Skeletal muscle cell (primary cell): ENCODE measurements at regions not wholly inside any gene's neighbourhood (a gene's known extent, or its start where the extent isn't known, plus 50 kb on each side); places are given as distances from the start of the nearest gene placed in this dataset.

ENCODE experiments used
- DNase-seq: peaks from one replicate; pipeline ENCODE4 v3.0.0-alpha.2; 2010; ENCODE audit warnings: low read depth
- H3K4me3 ChIP-seq: 2 replicates; pipeline ENCODE4 v1.5.1; 2011; ENCODE audit warnings: low read depth, mild to moderate bottlenecking, control low read depth, low read length, moderate library complexity

DNA sequence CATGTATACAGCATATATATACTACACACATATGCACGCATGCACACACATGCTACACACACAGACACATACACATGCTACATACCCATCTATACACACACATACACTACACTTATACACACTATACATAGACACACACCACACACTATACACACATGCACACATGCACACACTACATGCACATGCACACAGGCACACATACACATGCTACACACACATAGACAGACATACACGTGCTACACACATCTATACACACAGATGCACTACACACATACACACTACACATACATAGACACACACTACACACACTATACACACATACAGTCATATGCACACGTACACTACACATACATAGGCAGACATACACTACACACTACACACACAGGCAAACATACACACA is 51.2 kb upstream of the PRR20G start:
- H3K4me3 ChIP-seq, result no peak overlapping the region
- no peak for DNase-seq

DNA sequence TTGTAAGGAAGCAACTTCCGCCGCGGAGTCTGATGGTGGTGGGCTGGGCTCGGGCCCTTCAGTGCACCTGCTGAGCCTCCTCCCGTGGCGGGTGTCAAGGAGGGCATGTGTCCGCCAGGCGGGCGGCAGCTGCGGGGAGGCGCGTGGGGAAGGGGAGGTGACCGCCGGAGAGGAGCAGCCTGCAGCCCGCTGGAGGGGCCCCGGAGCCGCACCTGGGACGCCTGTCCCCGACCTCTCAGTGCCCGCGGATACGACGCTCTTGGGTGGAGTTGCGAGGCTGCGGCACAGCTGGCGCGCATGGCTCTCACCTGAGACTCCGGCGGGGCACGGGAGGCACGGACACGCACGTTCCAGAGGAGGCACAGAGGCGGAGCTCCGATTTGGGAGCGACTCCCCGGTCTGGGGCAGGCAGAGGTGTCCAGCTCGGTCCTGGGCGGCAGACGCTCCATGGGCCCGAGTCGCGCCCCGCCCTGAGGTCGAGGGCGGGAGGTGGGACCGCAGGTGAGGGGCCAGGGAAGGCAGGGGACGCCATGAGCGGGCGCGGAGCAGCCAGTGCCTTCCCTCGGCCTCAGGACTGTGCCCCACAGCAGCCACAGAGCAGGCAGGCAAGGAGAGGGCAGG is 50.2 kb upstream of the PRR20G start:
- H3K4me3 ChIP-seq, result no peak overlapping the region
- no peak for DNase-seq
